Ishikawa (cell line): ENCODE measurements at regions not wholly inside any gene's neighbourhood (a gene's known extent, or its start where the extent isn't known, plus 50 kb on each side); places are given as distances from the start of the nearest gene placed in this dataset.

Experiments
- CEBPB ChIP-seq: IDR thresholded peaks from 2 replicates; pipeline ENCODE4 v1.6.1; 2012
- CREB1 ChIP-seq: IDR thresholded peaks from 2 replicates; pipeline ENCODE4 v1.6.1; 2012; ENCODE audit warnings: low read depth
- EGR1 ChIP-seq: IDR thresholded peaks from 2 replicates; pipeline ENCODE4 v1.6.1; 2012
- EP300 ChIP-seq: IDR thresholded peaks from 2 replicates; pipeline ENCODE4 v1.6.1; 2012; ENCODE audit warnings: borderline replicate concordance
- FOXM1 ChIP-seq: IDR thresholded peaks from 2 replicates; pipeline ENCODE4 v1.6.1; 2012; ENCODE audit warnings: low read depth, borderline replicate concordance
- MAX ChIP-seq: IDR thresholded peaks from 2 replicates; pipeline ENCODE4 v1.6.1; 2012
- NFIC ChIP-seq: IDR thresholded peaks from 2 replicates; pipeline ENCODE4 v1.6.1; 2012
- RAD21 ChIP-seq: IDR thresholded peaks from 2 replicates; pipeline ENCODE4 v1.6.1; 2012; ENCODE audit warnings: low read depth
- REST ChIP-seq: IDR thresholded peaks from 2 replicates; pipeline ENCODE4 v1.6.1; 2012; ENCODE audit warnings: low read depth, mild to moderate bottlenecking
- TAF1 ChIP-seq: IDR thresholded peaks from 2 replicates; pipeline ENCODE4 v1.6.1; 2012; ENCODE audit warnings: low read depth, mild to moderate bottlenecking
- TCF12 ChIP-seq: IDR thresholded peaks from 2 replicates; pipeline ENCODE4 v1.6.1; 2012; ENCODE audit warnings: low read depth
- TEAD4 ChIP-seq: IDR thresholded peaks from 2 replicates; pipeline ENCODE4 v1.6.1; 2012
- YY1 ChIP-seq: IDR thresholded peaks from 2 replicates; pipeline ENCODE4 v1.6.1; 2012; ENCODE audit warnings: low read depth
- ZBTB7A ChIP-seq: IDR thresholded peaks from 2 replicates; pipeline ENCODE4 v1.6.1; 2012; ENCODE audit warnings: low read depth
- TF ChIP-seq, protein P1 (sequence below): IDR thresholded peaks from 2 replicates; pipeline ENCODE4 v1.6.1; 2012

DNA sequence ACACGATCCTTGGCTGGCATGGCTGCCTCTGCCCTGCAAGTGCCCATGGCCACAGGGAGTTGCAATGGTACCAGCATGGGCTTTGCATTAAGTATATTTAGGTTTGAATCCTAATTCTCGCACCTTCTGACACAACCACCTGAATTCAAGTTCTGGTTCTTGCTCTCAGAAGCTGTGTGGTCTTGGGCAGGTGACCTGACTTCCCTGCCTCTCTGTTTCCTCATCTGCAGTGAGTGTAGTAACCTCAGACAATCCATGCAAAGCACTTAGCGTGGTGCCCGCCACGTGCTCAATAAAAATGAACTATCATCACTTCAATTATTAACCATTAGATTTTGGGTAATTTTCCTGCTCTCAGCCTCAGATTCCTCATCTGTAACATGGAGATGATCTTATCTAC, 378.8 kb upstream of the ARID1B start:
- TF ChIP-seq EP300 = no peak
- no peak for TF ChIP-seq EGR1

DNA sequence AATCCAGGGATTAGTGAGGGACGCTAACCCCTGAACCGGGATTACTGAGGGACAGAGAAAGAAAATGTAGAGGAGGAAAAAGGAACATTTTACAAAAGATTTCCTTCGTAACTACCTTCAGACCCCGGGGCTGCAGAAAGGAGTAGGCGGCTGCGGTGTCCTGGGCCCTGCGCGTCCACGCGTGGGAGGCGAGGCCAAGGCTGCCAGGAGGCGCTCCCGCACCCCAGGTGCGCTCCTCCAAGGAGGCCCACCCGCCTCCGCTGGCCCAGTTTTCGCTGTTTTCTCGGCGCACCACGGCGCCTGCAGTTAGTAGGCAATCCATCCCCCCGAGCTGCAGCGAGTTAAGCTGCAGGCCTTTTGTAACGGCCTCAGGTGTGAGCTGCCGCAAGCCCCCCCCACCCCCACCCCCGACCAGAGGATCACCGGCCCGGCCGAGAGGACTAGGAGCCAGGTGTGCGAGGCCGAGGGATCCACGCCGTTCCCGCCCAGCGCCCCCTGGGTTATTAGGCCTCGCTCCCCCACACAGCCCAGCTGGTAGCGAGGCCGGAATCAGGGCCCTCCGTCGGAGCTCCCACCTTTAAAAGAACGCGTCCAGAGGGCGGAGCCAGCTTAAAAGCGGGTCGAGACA, 380.3 kb upstream of the ARID1B start:
- TF ChIP-seq, protein P1, sequence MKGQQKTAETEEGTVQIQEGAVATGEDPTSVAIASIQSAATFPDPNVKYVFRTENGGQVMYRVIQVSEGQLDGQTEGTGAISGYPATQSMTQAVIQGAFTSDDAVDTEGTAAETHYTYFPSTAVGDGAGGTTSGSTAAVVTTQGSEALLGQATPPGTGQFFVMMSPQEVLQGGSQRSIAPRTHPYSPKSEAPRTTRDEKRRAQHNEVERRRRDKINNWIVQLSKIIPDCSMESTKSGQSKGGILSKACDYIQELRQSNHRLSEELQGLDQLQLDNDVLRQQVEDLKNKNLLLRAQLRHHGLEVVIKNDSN = no peak
- no peak for TF ChIP-seq FOXM1
- no peak for TF ChIP-seq EP300
- no peak for TF ChIP-seq CREB1
- no peak for TF ChIP-seq NFIC
- TF ChIP-seq CEBPB = no peak
- no peak for TF ChIP-seq TCF12

DNA sequence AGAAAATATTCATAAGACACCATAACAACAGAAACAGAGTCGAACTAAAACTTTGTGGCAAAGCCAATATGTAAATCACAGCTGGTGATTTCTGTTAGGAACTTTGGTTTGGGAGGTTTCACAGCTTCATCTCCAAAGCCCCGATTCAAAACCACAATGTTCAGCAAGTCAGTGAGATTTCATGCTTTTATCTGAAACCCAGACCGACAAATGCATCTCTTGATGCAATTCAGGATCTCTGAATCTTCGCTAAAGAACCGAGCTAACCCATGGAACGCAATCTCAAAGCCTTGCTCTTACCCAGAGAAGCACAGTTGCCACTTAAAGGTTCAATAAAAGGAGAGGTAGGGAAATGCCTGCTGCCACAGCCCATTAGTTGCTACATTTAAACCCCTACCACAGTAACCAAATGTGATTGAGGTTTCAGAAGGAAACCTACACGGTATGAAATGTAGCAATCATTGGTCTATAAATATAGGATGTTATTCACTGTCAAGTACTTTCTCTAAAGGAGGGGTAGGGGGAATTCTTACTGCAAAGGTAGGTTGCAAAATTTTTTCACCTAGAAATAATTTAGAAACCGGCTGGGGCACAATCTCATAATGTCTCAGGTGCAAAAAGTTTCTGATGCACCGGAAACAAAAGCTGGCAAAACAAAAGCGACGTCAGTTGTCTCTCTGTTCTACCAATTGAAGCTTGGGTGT, 381.0 kb upstream of the ARID1B start:
- TF ChIP-seq CEBPB (no peak), CREB1 (no peak), YY1 (no peak), REST (no peak), TAF1 (no peak), RAD21 (no peak), TEAD4 (no peak), TCF12 (no peak), EP300 (no peak), EGR1 (no peak), MAX (no peak), NFIC (no peak), ZBTB7A (no peak)
- TF ChIP-seq, protein P1 = no peak

DNA sequence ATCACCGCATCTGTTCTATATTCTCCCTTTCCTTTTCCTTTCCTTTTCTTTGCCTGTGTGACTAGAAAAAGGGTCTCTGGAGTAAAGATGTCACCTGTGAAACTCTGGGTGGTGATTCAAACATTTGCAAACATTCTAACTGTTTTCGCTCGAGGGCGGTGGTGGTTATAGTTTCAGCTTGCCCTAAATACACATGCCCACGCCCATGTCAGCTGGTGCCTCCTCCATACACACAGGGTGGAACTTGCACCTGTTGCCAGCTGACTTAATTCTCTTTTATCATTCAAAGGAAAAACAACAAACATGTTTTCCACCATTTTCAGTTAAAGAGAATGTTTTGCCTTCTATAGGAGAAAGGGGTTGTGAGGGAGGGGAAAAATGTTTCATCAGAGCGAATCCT, 381.9 kb upstream of the ARID1B start:
- TF ChIP-seq, protein P1 = no peak
- TF ChIP-seq EP300 (no peak), EGR1 (no peak), TCF12 (no peak), TEAD4 (no peak), MAX (no peak), RAD21 (no peak), TAF1 (no peak), CEBPB (no peak), CREB1 (no peak), REST (no peak), YY1 (no peak), NFIC (no peak)

- TF ChIP-seq YY1 (no peak), NFIC (no peak), ZBTB7A (no peak), REST (no peak), CEBPB (no peak)
Measured at GRCh38 chr6:156392648-156393047, 384.5 kb upstream of the ARID1B start.
